ENCODE measurements at regions not wholly inside any gene's neighbourhood (a gene's known extent, or its start where the extent isn't known, plus 50 kb on each side); places are given as distances from the start of the nearest gene placed in this dataset.

DNA sequence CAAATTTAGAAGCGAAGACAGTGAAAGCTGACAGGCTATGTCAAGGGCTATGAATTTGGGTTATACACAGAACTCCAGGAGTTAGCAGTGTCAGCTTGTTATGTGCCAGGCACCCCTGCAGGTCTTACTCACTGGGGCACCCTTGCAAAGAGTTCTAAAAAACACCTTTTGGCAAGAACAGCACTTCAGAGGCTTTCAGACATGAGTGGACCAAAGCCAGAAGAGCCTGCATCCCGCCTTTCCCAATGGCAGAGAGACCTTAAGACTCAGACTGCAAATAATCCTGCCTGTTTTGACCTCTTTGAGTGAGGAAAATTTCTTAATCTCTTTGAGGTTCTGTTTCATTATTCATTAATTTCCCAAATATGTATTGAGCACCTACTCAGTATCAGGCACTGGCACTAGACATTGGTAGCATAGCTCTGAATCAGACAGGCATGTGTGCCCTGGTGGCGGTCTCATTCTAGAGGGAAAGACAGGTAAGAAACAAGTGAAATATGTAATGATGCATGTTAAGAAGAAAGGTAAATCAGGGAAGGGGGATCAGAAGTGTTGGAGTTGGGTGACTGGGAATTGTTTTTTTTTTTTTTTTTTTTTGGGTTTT, 280.0 kb downstream of the KBTBD8 start:
- no peak overlapping the region for H3K27ac ChIP-seq (replicated peaks)
- TF ChIP-seq, protein P1, sequence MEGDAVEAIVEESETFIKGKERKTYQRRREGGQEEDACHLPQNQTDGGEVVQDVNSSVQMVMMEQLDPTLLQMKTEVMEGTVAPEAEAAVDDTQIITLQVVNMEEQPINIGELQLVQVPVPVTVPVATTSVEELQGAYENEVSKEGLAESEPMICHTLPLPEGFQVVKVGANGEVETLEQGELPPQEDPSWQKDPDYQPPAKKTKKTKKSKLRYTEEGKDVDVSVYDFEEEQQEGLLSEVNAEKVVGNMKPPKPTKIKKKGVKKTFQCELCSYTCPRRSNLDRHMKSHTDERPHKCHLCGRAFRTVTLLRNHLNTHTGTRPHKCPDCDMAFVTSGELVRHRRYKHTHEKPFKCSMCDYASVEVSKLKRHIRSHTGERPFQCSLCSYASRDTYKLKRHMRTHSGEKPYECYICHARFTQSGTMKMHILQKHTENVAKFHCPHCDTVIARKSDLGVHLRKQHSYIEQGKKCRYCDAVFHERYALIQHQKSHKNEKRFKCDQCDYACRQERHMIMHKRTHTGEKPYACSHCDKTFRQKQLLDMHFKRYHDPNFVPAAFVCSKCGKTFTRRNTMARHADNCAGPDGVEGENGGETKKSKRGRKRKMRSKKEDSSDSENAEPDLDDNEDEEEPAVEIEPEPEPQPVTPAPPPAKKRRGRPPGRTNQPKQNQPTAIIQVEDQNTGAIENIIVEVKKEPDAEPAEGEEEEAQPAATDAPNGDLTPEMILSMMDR (IDR thresholded peaks at IDR 0.05; ENCODE audit: borderline replicate concordance), result no peak
- H3K9me3 ChIP-seq (replicated peaks), result peaks cover 9% of the 10 kb centered on the region
- no peaks in the 10 kb centered on the region for H3K27me3 ChIP-seq (ENCODE audit: low read depth)
- DNase-seq, result no peak
- intact Hi-C loops (cut with micrococcal nuclease), result no loop called here
- H3K36me3 ChIP-seq, result no peaks in the 10 kb centered on the region
- H3K4me3 ChIP-seq, result no peak overlapping the region
- no peaks in the 10 kb centered on the region for H3K4me1 ChIP-seq

DNA sequence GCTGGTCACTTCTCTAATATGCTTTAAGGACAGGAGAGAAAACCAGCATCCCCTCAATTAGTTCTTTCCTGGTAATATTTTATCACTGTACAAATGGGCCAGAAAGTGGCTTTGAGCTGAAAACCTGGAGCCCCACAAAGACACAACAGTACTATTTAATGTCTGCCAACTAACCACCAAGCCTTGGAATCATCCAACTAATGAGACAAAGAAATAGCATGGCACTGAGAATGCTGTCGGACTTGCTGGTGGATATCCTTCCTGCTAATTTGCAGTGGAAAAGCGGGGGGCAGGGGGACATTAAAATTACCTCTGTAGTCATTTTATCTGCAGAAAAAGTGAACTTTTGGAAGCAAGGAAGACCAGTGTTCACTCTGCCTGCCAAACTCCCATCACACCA, 288.5 kb downstream of the KBTBD8 start:
- intact Hi-C loops (cut with micrococcal nuclease), result no loop called here
- TF ChIP-seq, protein P1 (IDR thresholded peaks at IDR 0.05; ENCODE audit: borderline replicate concordance), result no peak
- Histone ChIP-seq H3K36me3 (no peaks in the 10 kb centered on the region), H3K27me3 (ENCODE audit: low read depth) (no peaks in the 10 kb centered on the region), H3K4me1 (no peaks in the 10 kb centered on the region), H3K27ac (replicated peaks) (no peak overlapping the region), H3K9me3 (replicated peaks) (no peaks in the 10 kb centered on the region), H3K4me3 (no peak overlapping the region)
- DNase-seq, result no peak

DNA sequence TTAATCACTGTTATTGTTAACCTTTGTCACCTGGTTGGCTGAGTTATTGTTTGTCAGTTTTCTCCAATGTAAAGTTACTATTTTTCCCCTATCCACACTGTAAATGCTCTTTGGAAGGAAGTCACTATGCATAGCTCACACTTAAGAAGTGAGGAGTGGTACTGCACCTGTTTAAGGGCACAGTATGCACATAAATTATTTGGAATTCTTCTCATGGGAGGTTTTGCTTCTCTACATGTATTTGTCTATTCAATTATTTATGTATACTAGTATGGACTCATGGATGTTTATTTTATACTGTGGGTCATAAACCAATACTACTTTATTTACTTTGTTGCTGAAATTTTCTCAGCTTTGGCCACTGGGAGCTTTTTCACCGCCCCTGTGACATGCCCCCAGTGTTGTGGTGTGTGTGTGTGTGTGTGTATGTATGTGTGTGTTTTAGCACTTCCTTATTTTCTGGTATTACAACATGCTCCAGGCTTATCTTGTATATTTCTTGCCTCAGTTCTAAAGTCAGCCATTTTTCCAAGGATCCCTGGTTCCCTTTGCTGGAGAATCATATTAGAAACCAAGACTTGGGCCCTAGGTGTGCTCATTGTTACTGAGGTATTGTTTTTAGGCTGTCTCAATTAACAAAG, 290.5 kb downstream of the KBTBD8 start:
- Histone ChIP-seq H3K9me3 (replicated peaks) (no peaks in the 10 kb centered on the region), H3K4me3 (no peak overlapping the region), H3K27me3 (ENCODE audit: low read depth) (no peaks in the 10 kb centered on the region), H3K4me1 (no peaks in the 10 kb centered on the region), H3K36me3 (no peaks in the 10 kb centered on the region), H3K27ac (replicated peaks) (no peak overlapping the region)
- TF ChIP-seq, protein P1 (IDR thresholded peaks at IDR 0.05; ENCODE audit: borderline replicate concordance), result no peak
- DNase-seq, result no peak
- intact Hi-C loops (cut with micrococcal nuclease), result no loop called here

DNA sequence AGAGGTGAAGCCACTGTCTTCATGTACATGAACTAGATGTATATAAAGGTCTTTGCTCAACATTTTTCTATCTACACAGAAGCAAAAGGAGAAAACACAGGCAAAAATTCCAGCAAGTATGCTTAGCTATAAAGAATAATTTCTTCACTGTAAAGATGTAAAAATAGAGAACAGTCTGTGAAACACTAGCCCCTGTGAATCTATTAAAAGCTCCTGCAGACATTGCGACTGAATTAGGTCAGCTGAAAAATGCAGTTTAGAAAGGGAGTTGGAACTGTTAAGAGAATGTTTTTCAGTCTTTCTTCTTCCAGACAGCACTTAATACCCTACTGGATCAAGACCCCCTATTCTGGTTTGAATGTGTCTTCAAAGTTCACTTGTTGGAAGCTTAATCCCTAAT, 291.5 kb downstream of the KBTBD8 start:
- H3K4me3 ChIP-seq, result no peak overlapping the region
- TF ChIP-seq, protein P1 (IDR thresholded peaks at IDR 0.05; ENCODE audit: borderline replicate concordance), result no peak
- H3K4me1 ChIP-seq, result no peaks in the 10 kb centered on the region
- no peak overlapping the region for H3K27ac ChIP-seq (replicated peaks)
- H3K36me3 ChIP-seq, result no peaks in the 10 kb centered on the region
- no peaks in the 10 kb centered on the region for H3K27me3 ChIP-seq (ENCODE audit: low read depth)
- intact Hi-C loops (cut with micrococcal nuclease), result no loop called here
- no peak for DNase-seq
- H3K9me3 ChIP-seq (replicated peaks), result no peaks in the 10 kb centered on the region

DNA sequence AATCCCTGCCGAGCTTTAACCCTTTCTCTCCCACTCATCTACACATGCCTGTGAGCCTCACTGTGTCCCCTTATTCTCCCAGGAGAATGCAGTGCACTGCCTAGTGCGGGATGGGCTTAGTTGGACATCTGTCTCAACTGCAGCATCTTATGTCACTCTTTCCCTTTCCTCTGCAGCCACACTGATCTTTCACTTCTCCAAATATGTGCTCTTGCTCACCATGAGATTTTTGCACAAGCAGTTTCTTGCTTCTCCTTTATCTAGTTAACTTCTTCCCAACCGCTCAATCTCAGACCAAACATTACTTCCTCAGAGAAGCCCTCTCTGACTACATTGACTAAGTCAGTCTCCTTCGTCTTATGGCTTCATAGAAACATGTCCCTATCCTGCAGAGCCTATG, 292.3 kb downstream of the KBTBD8 start:
- H3K27me3 ChIP-seq (ENCODE audit: low read depth), result no peaks in the 10 kb centered on the region
- no peaks in the 10 kb centered on the region for H3K36me3 ChIP-seq
- no peak overlapping the region for H3K4me3 ChIP-seq
- TF ChIP-seq, protein P1 (IDR thresholded peaks at IDR 0.05; ENCODE audit: borderline replicate concordance), result no peak
- intact Hi-C loops (cut with micrococcal nuclease), result no loop called here
- H3K9me3 ChIP-seq (replicated peaks), result no peaks in the 10 kb centered on the region
- no peaks in the 10 kb centered on the region for H3K4me1 ChIP-seq
- H3K27ac ChIP-seq (replicated peaks), result no peak overlapping the region
- DNase-seq, result no peak
